ENCODE measurements at regions not wholly inside any gene's neighbourhood (a gene's known extent, or its start where the extent isn't known, plus 50 kb on each side); places are given as distances from the start of the nearest gene placed in this dataset.

GRCh38 chr2:114122930-114123329 lies 233.0 kb downstream of the ACTR3 start:
- TF ChIP-seq CTCF (IDR thresholded peaks at IDR 0.05) (no peak), POLR2A (IDR thresholded peaks at IDR 0.05) (no peak)

Data from thyroid gland (tissue), 4 donors.